Retinal pigment epithelial cell (primary cell): ENCODE measurements at regions not wholly inside any gene's neighbourhood (a gene's known extent, or its start where the extent isn't known, plus 50 kb on each side); places are given as distances from the start of the nearest gene placed in this dataset.

Experiments used
- DNase-seq: peaks from one replicate; pipeline ENCODE4 v3.0.0-alpha.2; 2010; ENCODE audit warnings: low read depth
- H3K4me3 ChIP-seq: 2 replicates; pipeline ENCODE4 v1.5.1; 2011; ENCODE audit warnings: mild to moderate bottlenecking, low read length, control low read depth, moderate library complexity
- CTCF ChIP-seq: conservative IDR thresholded peaks from 2 replicates; pipeline ENCODE4 v1.5.1; 2011; ENCODE audit warnings: low read depth, low read length, control low read depth, inconsistent platforms

- H3K4me3 ChIP-seq, result no peak overlapping the region
- TF ChIP-seq CTCF, result no peak
- DNase-seq, result no peak
Observed at GRCh38 chr5:4572311-4573100, 567.6 kb upstream of the ADAMTS16 start.

GRCh38 chr5:4575608-4576007 is 564.5 kb upstream of the ADAMTS16 start:
- TF ChIP-seq CTCF, result no peak
- no peak for DNase-seq
- no peak overlapping the region for H3K4me3 ChIP-seq

GRCh38 chr5:4576161-4576748 is 563.9 kb upstream of the ADAMTS16 start:
- no peak for TF ChIP-seq CTCF
- DNase-seq, result peak; percentile 18
- no peak overlapping the region for H3K4me3 ChIP-seq

GRCh38 chr5:4576908-4577307 is 563.2 kb upstream of the ADAMTS16 start:
- TF ChIP-seq CTCF, result no peak
- H3K4me3 ChIP-seq, result no peak overlapping the region
- DNase-seq, result no peak

GRCh38 chr5:4579679-4580078 is 560.5 kb upstream of the ADAMTS16 start:
- no peak for TF ChIP-seq CTCF

GRCh38 chr5:4580772-4581171 is 559.4 kb upstream of the ADAMTS16 start:
- no peak for DNase-seq
- TF ChIP-seq CTCF, result no peak
- no peak overlapping the region for H3K4me3 ChIP-seq

More at GRCh38 chr5:4579679-4580078, 560.5 kb upstream of the ADAMTS16 start:
- DNase-seq, result no peak
- H3K4me3 ChIP-seq, result no peak overlapping the region

GRCh38 chr5:4581289-4581688 is 558.8 kb upstream of the ADAMTS16 start:
- no peak for DNase-seq
- H3K4me3 ChIP-seq, result no peak overlapping the region
- TF ChIP-seq CTCF, result no peak
